GM18502 (cell line): ENCODE measurements at regions not wholly inside any gene's neighbourhood (a gene's known extent, or its start where the extent isn't known, plus 50 kb on each side); places are given as distances from the start of the nearest gene placed in this dataset.
"Not testable (repeated sequence)": the region's sequence is repeated elsewhere in the genome, so short reads cannot be mapped to it uniquely, and the experiment has no call there.

Source experiments
- ATAC-seq: cut with Tn5 transposase; IDR thresholded peaks from one replicate; pipeline ENCODE4 v1.9.1; 2021; ENCODE audit warnings: mild to moderate bottlenecking; ENCODE audit not compliant: unreplicated experiment, poor library complexity

GRCh38 chr5:96184510-96184909, 222.9 kb upstream of the ELL2 start:
- ATAC-seq: not testable (repeated sequence)

GRCh38 chr5:96180684-96181435, 219.2 kb upstream of the ELL2 start:
- no peak for ATAC-seq

- peak; percentile 86 for ATAC-seq
These were observed 215.7 kb upstream of the ELL2 start for GRCh38 chr5:96177303-96177869.

GRCh38 chr5:96176022-96176421, 214.4 kb upstream of the ELL2 start:
- ATAC-seq: no peak

GRCh38 chr5:96175090-96175489, 213.4 kb upstream of the ELL2 start:
- ATAC-seq: no peak

GRCh38 chr5:96173366-96173765, 211.7 kb upstream of the ELL2 start:
- no peak for ATAC-seq

- no peak for ATAC-seq
These were observed 210.8 kb upstream of the ELL2 start for GRCh38 chr5:96172436-96172835.

- ATAC-seq: not testable (repeated sequence)
These were observed 210.3 kb upstream of the ELL2 start for GRCh38 chr5:96171973-96172372.

GRCh38 chr5:96170481-96171125, 209.0 kb upstream of the ELL2 start:
- ATAC-seq: not testable (repeated sequence)

- ATAC-seq: not testable (repeated sequence)
These were observed 207.2 kb upstream of the ELL2 start for GRCh38 chr5:96168833-96169232.

GRCh38 chr5:96159043-96159442, 197.4 kb upstream of the ELL2 start:
- no peak for ATAC-seq

GRCh38 chr5:96157841-96158291, 196.2 kb upstream of the ELL2 start:
- ATAC-seq: no peak

GRCh38 chr5:96157077-96157780, 195.6 kb upstream of the ELL2 start:
- ATAC-seq: no peak

- no peak for ATAC-seq
These were observed 193.5 kb upstream of the ELL2 start for GRCh38 chr5:96155147-96155546.

- ATAC-seq: no peak
These were observed 190.2 kb upstream of the ELL2 start for GRCh38 chr5:96151891-96152290.

- no peak for ATAC-seq
These were observed 188.4 kb upstream of the ELL2 start for GRCh38 chr5:96150007-96150406.

GRCh38 chr5:96149546-96149945, 187.9 kb upstream of the ELL2 start:
- ATAC-seq: no peak

GRCh38 chr5:96149021-96149420, 187.4 kb upstream of the ELL2 start:
- ATAC-seq: no peak

GRCh38 chr5:96148376-96148775, 186.7 kb upstream of the ELL2 start:
- ATAC-seq: no peak

- no peak for ATAC-seq
These were observed 186.2 kb upstream of the ELL2 start for GRCh38 chr5:96147866-96148265.

GRCh38 chr5:96146675-96147074, 185.0 kb upstream of the ELL2 start:
- peak; percentile 86 for ATAC-seq
